Liver (tissue), 8 donors: ENCODE measurements at regions not wholly inside any gene's neighbourhood (a gene's known extent, or its start where the extent isn't known, plus 50 kb on each side); places are given as distances from the start of the nearest gene placed in this dataset.

Experiments
- DNase-seq: peaks from one replicate; pipeline ENCODE4 v3.0.0-alpha.2; 2017; ENCODE audit warnings: low spot score
- H3K27ac ChIP-seq, 2 donors: one replicate each; pipeline ENCODE4 v1.7.0; 2013; ENCODE audit warnings: inconsistent platforms in 2 of 2, low read length in 2 of 2, control low read depth in 1 of 2, low read depth in 1 of 2, mild to moderate bottlenecking in 1 of 2
- H3K27me3 ChIP-seq, 4 donors: one replicate each; pipeline versions ENCODE4 v1.6.1 to v1.7.0; 2013; ENCODE audit warnings: low read length in 3 of 4, inconsistent platforms in 1 of 4, mild to moderate bottlenecking in 1 of 4, moderate library complexity in 1 of 4; ENCODE audit not compliant: control insufficient read depth in 4 of 4, insufficient read depth in 4 of 4
- H3K36me3 ChIP-seq, 4 donors: one replicate each; pipeline versions ENCODE4 v1.6.1 to v1.7.0; 2013; ENCODE audit warnings: low read length in 3 of 4, mild to moderate bottlenecking in 3 of 4, low read depth in 1 of 4, moderate library complexity in 1 of 4; ENCODE audit not compliant: control insufficient read depth in 4 of 4, insufficient read depth in 3 of 4
- H3K4me1 ChIP-seq, 4 donors: one replicate each; pipeline versions ENCODE4 v1.6.1 to v1.7.0; 2013; ENCODE audit warnings: low read length in 3 of 4, mild to moderate bottlenecking in 3 of 4, moderate library complexity in 1 of 4; ENCODE audit not compliant: control insufficient read depth in 4 of 4, insufficient read depth in 4 of 4
- H3K4me3 ChIP-seq, 3 donors: one replicate each; pipeline versions ENCODE4 v1.6.1 to v1.7.0; 2013; ENCODE audit warnings: low read length in 3 of 3, control low read depth in 1 of 3, low read depth in 1 of 3, mild to moderate bottlenecking in 1 of 3
- H3K9ac ChIP-seq, 2 donors: one replicate each; pipeline ENCODE4 v1.7.0; 2013; ENCODE audit warnings: low read length in 2 of 2, mild to moderate bottlenecking in 2 of 2, moderate library complexity in 2 of 2, control low read depth in 1 of 2, low read depth in 1 of 2
- H3K9me3 ChIP-seq, 4 donors: one replicate each; pipeline versions ENCODE4 v1.6.1 to v1.7.0; 2013; ENCODE audit warnings: low read length in 3 of 4; ENCODE audit not compliant: control insufficient read depth in 4 of 4
- EGR1 ChIP-seq, 2 donors: IDR thresholded peaks; 2 replicates each; pipeline ENCODE4 v1.6.1; 2016 to 2018; ENCODE audit warnings: antibody characterized with exemption in 2 of 2, low read depth in 2 of 2
- FOXA1 ChIP-seq: IDR thresholded peaks from 2 replicates; pipeline ENCODE4 v1.6.1; 2016; ENCODE audit warnings: antibody characterized with exemption
- FOXA2 ChIP-seq: IDR thresholded peaks from 2 replicates; pipeline ENCODE4 v1.6.1; 2016; ENCODE audit warnings: antibody characterized with exemption
- HNF4A ChIP-seq, 2 donors: conservative IDR thresholded peaks; 2 replicates each; pipeline ENCODE4 v1.6.1; 2016; ENCODE audit warnings: antibody characterized with exemption in 2 of 2, mild to moderate bottlenecking in 2 of 2
- HNF4G ChIP-seq: IDR thresholded peaks from 2 replicates; pipeline ENCODE4 v1.6.1; 2016; ENCODE audit warnings: antibody characterized with exemption
- JUND ChIP-seq, 2 donors: IDR thresholded peaks; 2 replicates each; pipeline ENCODE4 v1.6.1; 2016; ENCODE audit warnings: antibody characterized with exemption in 2 of 2
- NR2F2 ChIP-seq: IDR thresholded peaks from 2 replicates; pipeline ENCODE4 v1.6.1; 2016; ENCODE audit warnings: antibody characterized with exemption
- RAD21 ChIP-seq, 2 donors: IDR thresholded peaks; 2 replicates each; pipeline ENCODE4 v1.6.1; 2016; ENCODE audit warnings: antibody characterized with exemption in 2 of 2, mild to moderate bottlenecking in 2 of 2
- REST ChIP-seq: IDR thresholded peaks from 2 replicates; pipeline ENCODE4 v1.6.1; 2016; ENCODE audit warnings: antibody characterized with exemption, mild to moderate bottlenecking
- RXRA ChIP-seq, 2 donors: IDR thresholded peaks; 2 replicates each; pipeline ENCODE4 v1.6.1; 2017 to 2018; ENCODE audit warnings: antibody characterized with exemption in 2 of 2, mild to moderate bottlenecking in 1 of 2
- TAF1 ChIP-seq: conservative IDR thresholded peaks from 2 replicates; pipeline ENCODE4 v1.6.1; 2016; ENCODE audit warnings: antibody characterized with exemption, mild to moderate bottlenecking
- YY1 ChIP-seq: IDR thresholded peaks from 2 replicates; pipeline ENCODE4 v1.6.1; 2016; ENCODE audit warnings: antibody characterized with exemption, mild to moderate bottlenecking
- WGBS: extraction: QIAGEN DNeasy Blood & Tissue Kit; methylation state at CpG from one replicate; pipeline ENCODE4 v1.1.7; 2013; 5-methylcytosine and 5-hydroxymethylcytosine counted together
- TF ChIP-seq, protein P1 (sequence below): fragments of 150-350 bp; IDR thresholded peaks from 2 replicates; pipeline ENCODE4 v1.5.1; 2017; ENCODE audit warnings: improper control_type of control experiment, low read depth, low read length; ENCODE audit not compliant: missing input control
- TF ChIP-seq, protein P2 (sequence below): IDR thresholded peaks from 2 replicates; pipeline ENCODE4 v1.6.1; 2016; ENCODE audit warnings: antibody characterized with exemption
- TF ChIP-seq, protein P3 (sequence below): IDR thresholded peaks from 2 replicates; pipeline ENCODE4 v1.6.1; 2016; ENCODE audit warnings: antibody characterized with exemption
- TF ChIP-seq, protein P4 (sequence below): IDR thresholded peaks from 2 replicates; pipeline ENCODE4 v1.6.1; 2016; ENCODE audit warnings: antibody characterized with exemption
- donor health status: healthy.
- donor health status: healthy.
- donor health status: healthy.
- donor health status: healthy.
- donor health status: healthy.

DNA sequence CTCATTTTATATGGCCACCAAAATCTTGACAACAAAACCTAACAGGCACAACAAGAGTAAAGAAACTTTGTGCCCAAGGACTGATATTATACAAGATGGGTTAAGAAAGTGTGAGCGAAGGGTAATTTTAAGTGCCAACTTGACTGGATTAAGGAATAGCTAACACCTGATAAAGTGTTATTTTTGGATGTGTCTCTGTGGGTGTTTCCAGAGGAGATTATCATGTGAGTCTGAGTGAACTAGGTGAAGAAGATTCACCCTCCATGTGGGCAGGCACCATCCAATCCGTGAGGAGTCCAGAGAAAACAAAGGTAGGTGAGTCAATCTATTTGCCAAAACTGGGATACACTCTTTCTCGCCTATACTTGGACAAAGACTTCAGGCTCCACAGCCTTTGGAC is 461.6 kb downstream of the ETS1 start:
- Histone ChIP-seq H3K4me1 (no peaks in the 10 kb centered on the region), H3K36me3 (no peaks in the 10 kb centered on the region), H3K27ac (no peak overlapping the region), H3K9ac (no peak overlapping the region), H3K4me3 (no peak overlapping the region), H3K9me3 (no peaks in the 10 kb centered on the region), H3K27me3 (no peaks in the 10 kb centered on the region)
- TF ChIP-seq, protein P1, sequence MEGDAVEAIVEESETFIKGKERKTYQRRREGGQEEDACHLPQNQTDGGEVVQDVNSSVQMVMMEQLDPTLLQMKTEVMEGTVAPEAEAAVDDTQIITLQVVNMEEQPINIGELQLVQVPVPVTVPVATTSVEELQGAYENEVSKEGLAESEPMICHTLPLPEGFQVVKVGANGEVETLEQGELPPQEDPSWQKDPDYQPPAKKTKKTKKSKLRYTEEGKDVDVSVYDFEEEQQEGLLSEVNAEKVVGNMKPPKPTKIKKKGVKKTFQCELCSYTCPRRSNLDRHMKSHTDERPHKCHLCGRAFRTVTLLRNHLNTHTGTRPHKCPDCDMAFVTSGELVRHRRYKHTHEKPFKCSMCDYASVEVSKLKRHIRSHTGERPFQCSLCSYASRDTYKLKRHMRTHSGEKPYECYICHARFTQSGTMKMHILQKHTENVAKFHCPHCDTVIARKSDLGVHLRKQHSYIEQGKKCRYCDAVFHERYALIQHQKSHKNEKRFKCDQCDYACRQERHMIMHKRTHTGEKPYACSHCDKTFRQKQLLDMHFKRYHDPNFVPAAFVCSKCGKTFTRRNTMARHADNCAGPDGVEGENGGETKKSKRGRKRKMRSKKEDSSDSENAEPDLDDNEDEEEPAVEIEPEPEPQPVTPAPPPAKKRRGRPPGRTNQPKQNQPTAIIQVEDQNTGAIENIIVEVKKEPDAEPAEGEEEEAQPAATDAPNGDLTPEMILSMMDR, result no peak
- TF ChIP-seq, protein P2, sequence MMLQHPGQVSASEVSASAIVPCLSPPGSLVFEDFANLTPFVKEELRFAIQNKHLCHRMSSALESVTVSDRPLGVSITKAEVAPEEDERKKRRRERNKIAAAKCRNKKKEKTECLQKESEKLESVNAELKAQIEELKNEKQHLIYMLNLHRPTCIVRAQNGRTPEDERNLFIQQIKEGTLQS, result no peak
- DNase-seq, result no peak
- WGBS, result 88% methylated on average over 3 of the region's 3 CpGs

- Histone ChIP-seq H3K27me3 (peaks cover 0 to 4% (median 0%) of the 10 kb centered on the region in 4 donors), H3K36me3 (no peaks in the 10 kb centered on the region), H3K27ac (no peak overlapping the region), H3K9me3 (no peaks in the 10 kb centered on the region), H3K4me1 (no peaks in the 10 kb centered on the region), H3K9ac (no peak overlapping the region), H3K4me3 (no peak overlapping the region)
- TF ChIP-seq NR2F2 (no peak), RAD21 (IDR thresholded peaks at IDR 0.05) (no peak), TAF1 (no peak), RXRA (IDR thresholded peaks at IDR 0.05) (no peak), FOXA1 (no peak), EGR1 (IDR thresholded peaks at IDR 0.05; ENCODE audit: low read depth in 2 of 2) (no peak), REST (no peak), HNF4A (conservative IDR thresholded peaks at IDR 0.05) (no peak), FOXA2 (no peak), HNF4G (no peak), JUND (IDR thresholded peaks at IDR 0.05) (no peak), YY1 (no peak)
- TF ChIP-seq, protein P3, sequence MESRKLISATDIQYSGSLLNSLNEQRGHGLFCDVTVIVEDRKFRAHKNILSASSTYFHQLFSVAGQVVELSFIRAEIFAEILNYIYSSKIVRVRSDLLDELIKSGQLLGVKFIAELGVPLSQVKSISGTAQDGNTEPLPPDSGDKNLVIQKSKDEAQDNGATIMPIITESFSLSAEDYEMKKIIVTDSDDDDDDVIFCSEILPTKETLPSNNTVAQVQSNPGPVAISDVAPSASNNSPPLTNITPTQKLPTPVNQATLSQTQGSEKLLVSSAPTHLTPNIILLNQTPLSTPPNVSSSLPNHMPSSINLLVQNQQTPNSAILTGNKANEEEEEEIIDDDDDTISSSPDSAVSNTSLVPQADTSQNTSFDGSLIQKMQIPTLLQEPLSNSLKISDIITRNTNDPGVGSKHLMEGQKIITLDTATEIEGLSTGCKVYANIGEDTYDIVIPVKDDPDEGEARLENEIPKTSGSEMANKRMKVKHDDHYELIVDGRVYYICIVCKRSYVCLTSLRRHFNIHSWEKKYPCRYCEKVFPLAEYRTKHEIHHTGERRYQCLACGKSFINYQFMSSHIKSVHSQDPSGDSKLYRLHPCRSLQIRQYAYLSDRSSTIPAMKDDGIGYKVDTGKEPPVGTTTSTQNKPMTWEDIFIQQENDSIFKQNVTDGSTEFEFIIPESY, result no peak
- TF ChIP-seq, protein P1, result no peak
- TF ChIP-seq, protein P4, sequence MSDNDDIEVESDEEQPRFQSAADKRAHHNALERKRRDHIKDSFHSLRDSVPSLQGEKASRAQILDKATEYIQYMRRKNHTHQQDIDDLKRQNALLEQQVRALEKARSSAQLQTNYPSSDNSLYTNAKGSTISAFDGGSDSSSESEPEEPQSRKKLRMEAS, result no peak
- no peak for DNase-seq
- WGBS, result 55% methylated on average over 7 of the region's 7 CpGs
Observed at GRCh38 chr11:128116885-128117284, 470.5 kb downstream of the ETS1 start.
